NCI-H2081 (cell line): ENCODE measurements at regions not wholly inside any gene's neighbourhood (a gene's known extent, or its start where the extent isn't known, plus 50 kb on each side); places are given as distances from the start of the nearest gene placed in this dataset.
"Not testable (repeated sequence)": the region's sequence is repeated elsewhere in the genome, so short reads cannot be mapped to it uniquely, and the experiment has no call there.

Experiments used
- DNase-seq, 2 experiments: peaks; one replicate each; lab custom pipeline; 2025; lab: John Stamatoyannopoulos, UW

GRCh38 chr2:877747-878146, 72.9 kb upstream of the SNTG2 start:
- DNase-seq: no peak

GRCh38 chr2:875687-876615, 74.7 kb upstream of the SNTG2 start:
- no peak for DNase-seq

- no peak for DNase-seq
Measured at GRCh38 chr2:873651-874580, 76.7 kb upstream of the SNTG2 start.

GRCh38 chr2:873027-873426, 77.6 kb upstream of the SNTG2 start:
- DNase-seq: no peak

- no peak for DNase-seq
Measured at GRCh38 chr2:871926-872680, 78.5 kb upstream of the SNTG2 start.

- DNase-seq: no peak
Measured at GRCh38 chr2:871175-871727, 79.4 kb upstream of the SNTG2 start.

- DNase-seq: no peak
Measured at GRCh38 chr2:870426-870825, 80.2 kb upstream of the SNTG2 start.

- DNase-seq: no peak
Measured at GRCh38 chr2:869894-870293, 80.8 kb upstream of the SNTG2 start.

GRCh38 chr2:869357-869871, 81.2 kb upstream of the SNTG2 start:
- DNase-seq: no peak

GRCh38 chr2:868857-869256, 81.8 kb upstream of the SNTG2 start:
- not testable (repeated sequence) for DNase-seq

GRCh38 chr2:867296-867695, 83.4 kb upstream of the SNTG2 start:
- no peak for DNase-seq

- DNase-seq: no peak
Measured at GRCh38 chr2:866887-867286, 83.8 kb upstream of the SNTG2 start.

- no peak for DNase-seq
Measured at GRCh38 chr2:866009-866680, 84.5 kb upstream of the SNTG2 start.

- no peak for DNase-seq
Measured at GRCh38 chr2:864501-865106, 86.0 kb upstream of the SNTG2 start.

GRCh38 chr2:863732-864450, 86.8 kb upstream of the SNTG2 start:
- no peak for DNase-seq

- DNase-seq: no peak
Measured at GRCh38 chr2:862731-863466, 87.8 kb upstream of the SNTG2 start.

GRCh38 chr2:862355-862687, 88.3 kb upstream of the SNTG2 start:
- no peak for DNase-seq

- no peak for DNase-seq
Measured at GRCh38 chr2:861655-862354, 88.8 kb upstream of the SNTG2 start.
